ENCODE measurements at regions not wholly inside any gene's neighbourhood (a gene's known extent, or its start where the extent isn't known, plus 50 kb on each side); places are given as distances from the start of the nearest gene placed in this dataset.
"Not testable (repeated sequence)": the region's sequence is repeated elsewhere in the genome, so short reads cannot be mapped to it uniquely, and the experiment has no call there.

DNA sequence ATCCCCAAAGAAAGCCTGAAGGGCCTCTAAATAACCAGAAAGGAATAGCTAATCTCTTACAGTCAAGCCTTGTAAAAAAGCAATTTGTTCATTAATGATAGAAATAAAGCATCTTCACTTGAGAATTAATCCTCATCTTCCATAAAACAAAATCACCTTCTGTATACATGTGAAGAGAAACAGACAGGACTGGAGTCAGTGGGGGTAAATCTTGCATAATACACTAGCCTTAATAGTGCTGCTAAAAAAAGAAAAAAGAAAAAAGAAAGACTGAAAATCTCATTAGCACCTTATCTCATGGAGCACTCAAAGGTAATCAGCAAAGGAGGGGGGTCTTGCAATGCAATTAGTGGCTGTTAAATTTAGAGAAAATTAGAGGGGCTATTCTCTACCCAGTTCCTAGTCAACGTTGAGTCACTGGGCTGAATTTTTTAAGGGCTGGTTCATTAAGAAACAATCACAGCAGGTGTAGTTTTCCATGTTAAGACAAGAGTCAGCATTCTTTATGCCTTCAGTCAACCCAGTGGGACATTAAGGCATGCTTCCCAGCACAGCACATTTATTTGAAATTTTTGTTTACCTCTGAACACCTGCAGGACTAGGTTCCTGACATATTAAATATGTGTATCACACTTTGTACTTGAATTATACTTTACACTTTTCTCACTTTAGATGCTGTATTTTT, 1455.7 kb upstream of the CELF2 start:
- no peak for TF ChIP-seq CTCF (conservative IDR thresholded peaks at IDR 0.05; ENCODE audit: low read depth, low read length)
- H3K4me3 ChIP-seq (ENCODE audit: low read depth, low read length) = no peak overlapping the region
- DNase-seq (ENCODE audit: low read depth) = no peak

DNA sequence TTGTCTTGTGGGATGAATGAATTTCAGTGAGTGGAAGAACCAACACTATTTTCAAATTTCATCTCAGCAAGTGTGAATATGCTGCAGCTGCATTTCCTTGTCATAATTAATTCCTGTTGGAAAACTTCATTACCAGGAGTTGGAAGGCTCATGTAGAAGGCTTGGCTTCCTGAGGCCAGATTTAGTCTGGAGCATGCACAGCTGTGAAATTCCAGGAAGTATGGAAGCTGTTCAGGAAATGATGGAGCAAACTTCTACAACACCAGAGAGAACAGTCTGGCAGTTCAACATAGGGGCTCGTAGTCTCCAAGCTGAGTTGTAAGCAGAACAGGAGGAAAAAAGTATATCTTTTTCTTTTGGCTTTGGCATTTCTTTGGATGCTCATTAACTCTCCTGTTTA, 1439.9 kb upstream of the CELF2 start:
- no peak for DNase-seq (ENCODE audit: low read depth)
- TF ChIP-seq CTCF (conservative IDR thresholded peaks at IDR 0.05; ENCODE audit: low read depth, low read length) = no peak
- H3K4me3 ChIP-seq (ENCODE audit: low read depth, low read length) = no peak overlapping the region

- no peak for TF ChIP-seq CTCF (conservative IDR thresholded peaks at IDR 0.05; ENCODE audit: low read depth, low read length)
- no peak for DNase-seq (ENCODE audit: low read depth)
- H3K4me3 ChIP-seq (ENCODE audit: low read depth, low read length) = no peak overlapping the region
Measured at GRCh38 chr10:9579110-9579705, 1438.5 kb upstream of the CELF2 start.

- H3K4me3 ChIP-seq (ENCODE audit: low read depth, low read length); DNase-seq (ENCODE audit: low read depth): not testable (repeated sequence)
Measured at GRCh38 chr10:9582803-9583202, 1434.9 kb upstream of the CELF2 start.

DNA sequence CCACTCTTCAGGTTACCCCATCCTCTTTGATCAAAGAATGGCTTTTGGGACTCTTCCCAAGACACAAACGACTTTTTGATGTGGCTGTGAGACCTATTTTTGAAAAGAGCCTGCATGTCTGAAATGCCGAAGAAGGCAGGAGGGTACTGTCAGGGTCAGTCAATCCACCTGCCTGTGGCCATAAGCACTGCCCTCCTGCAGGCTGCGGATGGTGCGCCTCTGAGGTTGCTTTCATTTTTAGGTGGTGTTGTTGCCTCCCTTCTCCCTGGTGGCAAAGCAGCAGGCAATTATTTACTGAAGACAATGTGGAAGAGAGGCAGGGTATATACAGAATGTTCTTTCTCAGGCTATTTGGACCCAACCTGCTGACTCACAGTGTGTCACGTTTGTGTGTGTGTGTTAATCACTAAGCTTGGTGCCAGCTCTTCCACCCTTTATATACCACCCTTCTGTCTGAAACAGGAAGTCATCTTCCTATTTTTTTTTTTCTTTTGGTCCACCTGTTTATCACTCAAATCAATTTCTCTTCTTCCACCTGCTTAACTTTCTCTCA, 1421.2 kb upstream of the CELF2 start:
- DNase-seq (ENCODE audit: low read depth) = peak; percentile 13
- no peak overlapping the region for H3K4me3 ChIP-seq (ENCODE audit: low read depth, low read length)
- no peak for TF ChIP-seq CTCF (conservative IDR thresholded peaks at IDR 0.05; ENCODE audit: low read depth, low read length)

- no peak for TF ChIP-seq CTCF (conservative IDR thresholded peaks at IDR 0.05; ENCODE audit: low read depth, low read length)
- no peak for DNase-seq (ENCODE audit: low read depth)
Measured at GRCh38 chr10:9602998-9603397, 1414.7 kb upstream of the CELF2 start.

DNA sequence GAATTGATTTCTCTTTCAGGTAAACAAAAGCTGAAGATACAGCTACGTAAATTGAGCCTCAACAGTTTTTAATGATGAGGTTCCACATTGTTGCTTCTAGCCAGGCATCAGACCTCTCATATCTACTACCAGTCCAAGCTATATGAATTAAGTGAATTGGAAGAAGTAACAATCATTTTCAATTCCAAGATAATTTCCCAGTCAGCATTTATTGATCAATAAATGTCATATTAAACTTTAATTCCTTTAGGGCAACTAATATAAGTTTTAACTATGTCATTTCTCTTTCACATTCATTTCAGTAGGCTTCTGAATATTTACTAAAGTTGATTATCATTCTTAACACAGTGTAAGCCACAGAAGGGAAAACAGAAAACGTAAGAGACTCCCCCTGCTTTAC, 1413.7 kb upstream of the CELF2 start:
- TF ChIP-seq CTCF (conservative IDR thresholded peaks at IDR 0.05; ENCODE audit: low read depth, low read length) = no peak
- no peak for DNase-seq (ENCODE audit: low read depth)

More at GRCh38 chr10:9602998-9603397, 1414.7 kb upstream of the CELF2 start:
- no peak overlapping the region for H3K4me3 ChIP-seq (ENCODE audit: low read depth, low read length)

More for the DNA sequence above, 1413.7 kb upstream of the CELF2 start:
- no peak overlapping the region for H3K4me3 ChIP-seq (ENCODE audit: low read depth, low read length)

All from choroid plexus epithelial cell (primary cell).